ENCODE measurements at regions not wholly inside any gene's neighbourhood (a gene's known extent, or its start where the extent isn't known, plus 50 kb on each side); places are given as distances from the start of the nearest gene placed in this dataset.

DNA sequence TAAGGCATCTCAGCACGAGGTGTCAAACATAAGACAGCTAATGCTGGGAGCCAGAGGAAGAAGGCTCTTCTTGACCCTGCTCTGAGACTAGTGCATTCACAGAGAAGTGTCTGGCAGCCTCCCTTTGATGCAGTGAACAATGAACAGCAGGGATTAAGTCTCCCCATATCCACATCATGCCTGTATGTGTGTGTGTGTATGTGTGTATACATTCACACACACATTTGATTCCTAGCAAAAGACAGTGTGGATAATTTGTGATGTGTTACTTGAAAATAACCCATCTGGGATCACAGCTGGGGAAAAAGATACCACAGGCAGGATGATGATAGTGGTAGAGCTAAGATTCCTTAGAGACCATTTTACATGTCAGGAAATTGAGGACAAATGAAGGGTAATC lies 485.9 kb upstream of the GOT2 start:
- Mint-ChIP-seq H3K4me3 (no peak overlapping the region), H3K36me3 (ENCODE audit: low read depth) (no peaks in the 10 kb centered on the region), H3K27me3 (ENCODE audit: insufficient read depth, low read depth, poor library complexity) (no peaks in the 10 kb centered on the region), H3K27ac (no peak overlapping the region), H3K4me1 (peaks cover 10% of the 10 kb centered on the region; the same call in 2 of the 3 replicates), H3K9me3 (0 out of 3 replicates have a peak, but pooled peaks cover 5% of the 10 kb centered on the region)
- ATAC-seq (no peak), DNase-seq (ENCODE audit: low spot score) (no peak)
- no peak overlapping the region for H3K4me2 ChIP-seq
- H2AFZ ChIP-seq, result no peak overlapping the region
- H3F3A ChIP-seq (replicated peaks; ENCODE audit: low read depth), result no peaks in the 10 kb centered on the region
- H3K4me1 ChIP-seq (ENCODE audit: insufficient read depth), result no peaks in the 10 kb centered on the region
- H3K27ac ChIP-seq (ENCODE audit: low read depth), result no peak overlapping the region
- no peaks in the 10 kb centered on the region for H3K27me3 ChIP-seq (ENCODE audit: insufficient read depth)
- H4K20me1 ChIP-seq (replicated peaks; ENCODE audit: insufficient read depth), result no peaks in the 10 kb centered on the region
- H3K36me3 ChIP-seq (ENCODE audit: insufficient read depth), result no peaks in the 10 kb centered on the region
- no peak for TF ChIP-seq ZNF331 (CRISPR knock-in tag; IDR thresholded peaks at IDR 0.05; ENCODE audit: low read depth)
- TF ChIP-seq, protein P1, sequence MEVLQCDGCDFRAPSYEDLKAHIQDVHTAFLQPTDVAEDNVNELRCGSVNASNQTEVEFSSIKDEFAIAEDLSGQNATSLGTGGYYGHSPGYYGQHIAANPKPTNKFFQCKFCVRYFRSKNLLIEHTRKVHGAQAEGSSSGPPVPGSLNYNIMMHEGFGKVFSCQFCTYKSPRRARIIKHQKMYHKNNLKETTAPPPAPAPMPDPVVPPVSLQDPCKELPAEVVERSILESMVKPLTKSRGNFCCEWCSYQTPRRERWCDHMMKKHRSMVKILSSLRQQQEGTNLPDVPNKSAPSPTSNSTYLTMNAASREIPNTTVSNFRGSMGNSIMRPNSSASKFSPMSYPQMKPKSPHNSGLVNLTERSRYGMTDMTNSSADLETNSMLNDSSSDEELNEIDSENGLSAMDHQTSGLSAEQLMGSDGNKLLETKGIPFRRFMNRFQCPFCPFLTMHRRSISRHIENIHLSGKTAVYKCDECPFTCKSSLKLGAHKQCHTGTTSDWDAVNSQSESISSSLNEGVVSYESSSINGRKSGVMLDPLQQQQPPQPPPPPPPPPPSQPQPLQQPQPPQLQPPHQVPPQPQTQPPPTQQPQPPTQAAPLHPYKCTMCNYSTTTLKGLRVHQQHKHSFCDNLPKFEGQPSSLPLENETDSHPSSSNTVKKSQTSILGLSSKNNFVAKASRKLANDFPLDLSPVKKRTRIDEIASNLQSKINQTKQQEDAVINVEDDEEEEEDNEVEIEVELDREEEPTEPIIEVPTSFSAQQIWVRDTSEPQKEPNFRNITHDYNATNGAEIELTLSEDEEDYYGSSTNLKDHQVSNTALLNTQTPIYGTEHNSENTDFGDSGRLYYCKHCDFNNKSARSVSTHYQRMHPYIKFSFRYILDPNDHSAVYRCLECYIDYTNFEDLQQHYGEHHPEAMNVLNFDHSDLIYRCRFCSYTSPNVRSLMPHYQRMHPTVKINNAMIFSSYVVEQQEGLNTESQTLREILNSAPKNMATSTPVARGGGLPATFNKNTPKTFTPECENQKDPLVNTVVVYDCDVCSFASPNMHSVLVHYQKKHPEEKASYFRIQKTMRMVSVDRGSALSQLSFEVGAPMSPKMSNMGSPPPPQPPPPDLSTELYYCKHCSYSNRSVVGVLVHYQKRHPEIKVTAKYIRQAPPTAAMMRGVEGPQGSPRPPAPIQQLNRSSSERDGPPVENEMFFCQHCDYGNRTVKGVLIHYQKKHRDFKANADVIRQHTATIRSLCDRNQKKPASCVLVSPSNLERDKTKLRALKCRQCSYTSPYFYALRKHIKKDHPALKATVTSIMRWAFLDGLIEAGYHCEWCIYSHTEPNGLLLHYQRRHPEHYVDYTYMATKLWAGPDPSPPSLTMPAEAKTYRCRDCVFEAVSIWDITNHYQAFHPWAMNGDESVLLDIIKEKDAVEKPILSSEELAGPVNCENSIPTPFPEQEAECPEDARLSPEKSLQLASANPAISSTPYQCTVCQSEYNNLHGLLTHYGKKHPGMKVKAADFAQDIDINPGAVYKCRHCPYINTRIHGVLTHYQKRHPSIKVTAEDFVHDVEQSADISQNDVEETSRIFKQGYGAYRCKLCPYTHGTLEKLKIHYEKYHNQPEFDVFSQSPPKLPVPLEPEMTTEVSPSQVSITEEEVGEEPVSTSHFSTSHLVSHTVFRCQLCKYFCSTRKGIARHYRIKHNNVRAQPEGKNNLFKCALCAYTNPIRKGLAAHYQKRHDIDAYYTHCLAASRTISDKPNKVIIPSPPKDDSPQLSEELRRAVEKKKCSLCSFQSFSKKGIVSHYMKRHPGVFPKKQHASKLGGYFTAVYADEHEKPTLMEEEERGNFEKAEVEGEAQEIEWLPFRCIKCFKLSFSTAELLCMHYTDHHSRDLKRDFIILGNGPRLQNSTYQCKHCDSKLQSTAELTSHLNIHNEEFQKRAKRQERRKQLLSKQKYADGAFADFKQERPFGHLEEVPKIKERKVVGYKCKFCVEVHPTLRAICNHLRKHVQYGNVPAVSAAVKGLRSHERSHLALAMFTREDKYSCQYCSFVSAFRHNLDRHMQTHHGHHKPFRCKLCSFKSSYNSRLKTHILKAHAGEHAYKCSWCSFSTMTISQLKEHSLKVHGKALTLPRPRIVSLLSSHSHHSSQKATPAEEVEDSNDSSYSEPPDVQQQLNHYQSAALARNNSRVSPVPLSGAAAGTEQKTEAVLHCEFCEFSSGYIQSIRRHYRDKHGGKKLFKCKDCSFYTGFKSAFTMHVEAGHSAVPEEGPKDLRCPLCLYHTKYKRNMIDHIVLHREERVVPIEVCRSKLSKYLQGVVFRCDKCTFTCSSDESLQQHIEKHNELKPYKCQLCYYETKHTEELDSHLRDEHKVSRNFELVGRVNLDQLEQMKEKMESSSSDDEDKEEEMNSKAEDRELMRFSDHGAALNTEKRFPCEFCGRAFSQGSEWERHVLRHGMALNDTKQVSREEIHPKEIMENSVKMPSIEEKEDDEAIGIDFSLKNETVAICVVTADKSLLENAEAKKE (CRISPR knock-in tag; IDR thresholded peaks at IDR 0.05), result no peak
- no peak overlapping the region for H3K4me3 ChIP-seq
- H3K9me2 ChIP-seq (ENCODE audit: insufficient read depth), result peaks cover 8% of the 10 kb centered on the region; the same call in 1 of the 2 replicates
- H3K79me2 ChIP-seq (replicated peaks; ENCODE audit: insufficient read depth), result no peaks in the 10 kb centered on the region

DNA sequence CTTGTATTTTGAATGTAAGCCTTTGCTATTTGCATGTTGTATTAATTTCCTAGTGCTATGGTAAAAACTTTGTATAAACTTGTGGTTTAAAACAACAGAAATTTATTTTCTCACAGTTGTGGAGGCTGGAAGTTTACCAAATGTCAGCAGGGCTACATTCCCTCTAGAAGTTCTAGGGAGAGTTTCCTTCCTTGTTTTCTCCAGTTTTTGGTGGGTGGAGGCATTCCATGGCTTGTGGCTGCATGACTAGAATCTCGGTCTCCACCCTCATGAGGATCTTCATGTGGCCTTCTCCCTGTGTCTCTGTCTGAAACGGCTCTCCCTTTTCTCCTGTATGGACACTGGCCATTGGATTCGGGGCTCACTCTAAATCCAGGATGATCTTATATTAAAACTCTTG lies 482.2 kb upstream of the GOT2 start:
- Mint-ChIP-seq H3K27ac (no peak overlapping the region), H3K4me3 (no peak overlapping the region), H3K27me3 (ENCODE audit: insufficient read depth, low read depth, poor library complexity) (no peaks in the 10 kb centered on the region), H3K36me3 (ENCODE audit: low read depth) (no peaks in the 10 kb centered on the region), H3K9me3 (0 out of 3 replicates have a peak, but pooled peaks cover 5% of the 10 kb centered on the region), H3K4me1 (peaks cover 5% of the 10 kb centered on the region)
- Histone ChIP-seq H3K9me2 (ENCODE audit: insufficient read depth) (peaks cover 8% of the 10 kb centered on the region; the same call in 1 of the 2 replicates), H3K27me3 (ENCODE audit: insufficient read depth) (no peaks in the 10 kb centered on the region), H3K4me3 (no peak overlapping the region), H3K79me2 (replicated peaks; ENCODE audit: insufficient read depth) (no peaks in the 10 kb centered on the region), H3K4me2 (no peak overlapping the region), H3K27ac (ENCODE audit: low read depth) (no peak overlapping the region), H4K20me1 (replicated peaks; ENCODE audit: insufficient read depth) (no peaks in the 10 kb centered on the region), H2AFZ (no peak overlapping the region), H3K36me3 (ENCODE audit: insufficient read depth) (no peaks in the 10 kb centered on the region), H3K4me1 (ENCODE audit: insufficient read depth) (peaks cover 4% of the 10 kb centered on the region; the same call in 1 of the 2 replicates), H3F3A (replicated peaks; ENCODE audit: low read depth) (no peaks in the 10 kb centered on the region)
- no peak for DNase-seq (ENCODE audit: low spot score)
- ATAC-seq, result no peak
- TF ChIP-seq, protein P2, sequence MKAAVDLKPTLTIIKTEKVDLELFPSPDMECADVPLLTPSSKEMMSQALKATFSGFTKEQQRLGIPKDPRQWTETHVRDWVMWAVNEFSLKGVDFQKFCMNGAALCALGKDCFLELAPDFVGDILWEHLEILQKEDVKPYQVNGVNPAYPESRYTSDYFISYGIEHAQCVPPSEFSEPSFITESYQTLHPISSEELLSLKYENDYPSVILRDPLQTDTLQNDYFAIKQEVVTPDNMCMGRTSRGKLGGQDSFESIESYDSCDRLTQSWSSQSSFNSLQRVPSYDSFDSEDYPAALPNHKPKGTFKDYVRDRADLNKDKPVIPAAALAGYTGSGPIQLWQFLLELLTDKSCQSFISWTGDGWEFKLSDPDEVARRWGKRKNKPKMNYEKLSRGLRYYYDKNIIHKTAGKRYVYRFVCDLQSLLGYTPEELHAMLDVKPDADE (IDR thresholded peaks at IDR 0.05), result no peak
- no peak for TF ChIP-seq EZH2 (IDR thresholded peaks at IDR 0.05; ENCODE audit: low read depth, unreplicated experiment)
- no peak for TF ChIP-seq ZNF114 (CRISPR knock-in tag; IDR thresholded peaks at IDR 0.05)
- TF ChIP-seq, protein P1 (CRISPR knock-in tag; IDR thresholded peaks at IDR 0.05), result no peak
